Parathyroid adenoma (tissue), 2 donors: ENCODE measurements at regions not wholly inside any gene's neighbourhood (a gene's known extent, or its start where the extent isn't known, plus 50 kb on each side); places are given as distances from the start of the nearest gene placed in this dataset.

Experiments used
- H2AFZ ChIP-seq: fragments of 300-600 bp; sonication (generic); one replicate; pipeline ENCODE4 v1.7.0; 2017; ENCODE audit warnings: antibody characterized with exemption, mild to moderate bottlenecking
- H3K27ac ChIP-seq: fragments of 300-600 bp; sonication (generic); one replicate; pipeline ENCODE4 v1.7.0; 2017
- H3K27me3 ChIP-seq: fragments of 300-600 bp; sonication (generic); one replicate; pipeline ENCODE4 v1.7.0; 2017; ENCODE audit warnings: low read length; ENCODE audit not compliant: control insufficient read depth, insufficient read depth
- H3K36me3 ChIP-seq: fragments of 300-600 bp; sonication (generic); one replicate; pipeline ENCODE4 v1.7.0; 2017; ENCODE audit warnings: low read length; ENCODE audit not compliant: control insufficient read depth, insufficient read depth
- H3K4me1 ChIP-seq: fragments of 300-600 bp; sonication (generic); one replicate; pipeline ENCODE4 v1.7.0; 2017; ENCODE audit warnings: control low read depth
- H3K4me2 ChIP-seq: fragments of 300-600 bp; sonication (generic); one replicate; pipeline ENCODE4 v1.7.0; 2017; ENCODE audit warnings: low read length
- H3K4me3 ChIP-seq: fragments of 300-600 bp; sonication (generic); one replicate; pipeline ENCODE4 v1.7.0; 2017; ENCODE audit warnings: low read depth, low read length
- H3K79me2 ChIP-seq: fragments of 300-600 bp; sonication (generic); one replicate; pipeline ENCODE4 v1.7.0; 2017; ENCODE audit warnings: control low read depth
- H3K9ac ChIP-seq: fragments of 300-600 bp; sonication (generic); one replicate; pipeline ENCODE4 v1.7.0; 2017; ENCODE audit warnings: mild to moderate bottlenecking
- H3K9me3 ChIP-seq: fragments of 300-600 bp; sonication (generic); one replicate; pipeline ENCODE4 v1.7.0; 2017; ENCODE audit warnings: low read length; ENCODE audit not compliant: control insufficient read depth
- TF ChIP-seq, protein P1 (sequence below): fragments of 300-600 bp; sonication (generic); IDR thresholded peaks from one replicate; pipeline ENCODE4 v1.7.0; 2017; ENCODE audit warnings: antibody characterized with exemption, mild to moderate bottlenecking
- donor health status: primary hyperparathyroidism.

DNA sequence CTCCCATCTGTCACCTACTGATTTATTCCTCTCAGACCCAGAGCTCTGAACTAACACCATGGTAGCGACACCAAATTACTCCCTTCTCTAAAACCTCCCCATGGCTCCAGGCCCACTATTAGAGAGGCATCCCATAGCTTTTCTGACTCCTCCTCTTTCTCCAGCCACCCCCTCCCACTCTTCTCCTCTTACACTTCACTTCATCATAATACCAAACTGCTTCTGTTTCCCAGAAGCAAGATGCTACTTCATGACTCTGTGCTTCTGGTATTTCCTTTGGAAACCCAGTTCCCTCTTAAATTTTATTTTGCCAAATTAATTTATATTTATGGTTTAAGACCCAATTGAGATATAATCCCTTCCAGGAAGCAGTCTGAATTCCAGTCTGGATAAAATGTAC lies 465.1 kb upstream of the PDZRN3 start:
- no peaks in the 10 kb centered on the region for H3K9me3 ChIP-seq
- H3K36me3 ChIP-seq: no peaks in the 10 kb centered on the region
- no peak overlapping the region for H3K4me2 ChIP-seq
- no peak overlapping the region for H3K9ac ChIP-seq
- H3K4me1 ChIP-seq: no peaks in the 10 kb centered on the region
- H3K27me3 ChIP-seq: no peaks in the 10 kb centered on the region
- TF ChIP-seq, protein P1, sequence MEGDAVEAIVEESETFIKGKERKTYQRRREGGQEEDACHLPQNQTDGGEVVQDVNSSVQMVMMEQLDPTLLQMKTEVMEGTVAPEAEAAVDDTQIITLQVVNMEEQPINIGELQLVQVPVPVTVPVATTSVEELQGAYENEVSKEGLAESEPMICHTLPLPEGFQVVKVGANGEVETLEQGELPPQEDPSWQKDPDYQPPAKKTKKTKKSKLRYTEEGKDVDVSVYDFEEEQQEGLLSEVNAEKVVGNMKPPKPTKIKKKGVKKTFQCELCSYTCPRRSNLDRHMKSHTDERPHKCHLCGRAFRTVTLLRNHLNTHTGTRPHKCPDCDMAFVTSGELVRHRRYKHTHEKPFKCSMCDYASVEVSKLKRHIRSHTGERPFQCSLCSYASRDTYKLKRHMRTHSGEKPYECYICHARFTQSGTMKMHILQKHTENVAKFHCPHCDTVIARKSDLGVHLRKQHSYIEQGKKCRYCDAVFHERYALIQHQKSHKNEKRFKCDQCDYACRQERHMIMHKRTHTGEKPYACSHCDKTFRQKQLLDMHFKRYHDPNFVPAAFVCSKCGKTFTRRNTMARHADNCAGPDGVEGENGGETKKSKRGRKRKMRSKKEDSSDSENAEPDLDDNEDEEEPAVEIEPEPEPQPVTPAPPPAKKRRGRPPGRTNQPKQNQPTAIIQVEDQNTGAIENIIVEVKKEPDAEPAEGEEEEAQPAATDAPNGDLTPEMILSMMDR: no peak
- no peak overlapping the region for H3K27ac ChIP-seq
- no peaks in the 10 kb centered on the region for H3K79me2 ChIP-seq
- no peak overlapping the region for H2AFZ ChIP-seq
- H3K4me3 ChIP-seq: no peak overlapping the region

DNA sequence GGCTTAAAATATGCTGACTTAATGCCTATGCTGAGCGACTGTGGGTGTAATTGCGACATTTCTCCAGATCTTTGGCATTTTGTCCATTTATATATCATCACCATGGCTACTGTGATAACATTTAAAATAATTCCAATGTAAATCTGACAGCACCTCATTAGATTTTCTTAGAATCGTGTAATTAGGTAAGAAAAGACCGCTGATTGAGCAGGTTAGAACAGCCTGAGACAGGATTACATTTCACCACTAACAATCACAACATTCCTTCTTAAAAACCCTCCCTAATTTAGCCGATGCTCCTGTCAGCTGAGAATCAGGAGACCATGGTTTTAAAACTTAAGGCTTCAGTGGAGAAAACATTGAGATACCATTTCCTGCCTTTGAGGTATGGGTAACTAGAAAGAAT lies 455.3 kb upstream of the PDZRN3 start:
- Histone ChIP-seq H3K4me2 (no peak overlapping the region), H2AFZ (no peak overlapping the region), H3K4me3 (no peak overlapping the region), H3K9me3 (no peaks in the 10 kb centered on the region), H3K27me3 (no peaks in the 10 kb centered on the region), H3K9ac (no peak overlapping the region), H3K4me1 (no peaks in the 10 kb centered on the region), H3K27ac (no peak overlapping the region), H3K36me3 (no peaks in the 10 kb centered on the region), H3K79me2 (no peaks in the 10 kb centered on the region)
- TF ChIP-seq, protein P1: no peak

DNA sequence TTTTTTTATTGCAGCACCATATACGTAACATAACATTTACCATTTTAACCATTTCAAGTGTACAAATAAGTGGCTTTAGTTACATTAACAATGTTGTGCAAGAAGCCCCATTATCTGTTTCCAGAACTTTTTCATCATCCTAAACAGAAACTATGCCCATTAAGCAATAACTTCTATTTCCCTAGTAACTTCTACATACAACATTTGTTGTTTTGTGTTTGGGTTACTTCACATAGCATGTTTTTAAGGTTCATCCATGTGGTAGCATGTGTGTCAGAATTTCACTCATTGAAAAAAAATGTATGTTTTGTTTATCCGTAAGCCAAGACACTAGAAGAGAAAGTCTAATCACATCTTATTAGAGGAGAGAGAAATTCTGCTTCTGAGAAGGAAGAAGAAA lies 450.5 kb upstream of the PDZRN3 start:
- H3K9me3 ChIP-seq: no peaks in the 10 kb centered on the region
- no peaks in the 10 kb centered on the region for H3K79me2 ChIP-seq
- no peak overlapping the region for H3K4me2 ChIP-seq
- H3K4me3 ChIP-seq: no peak overlapping the region
- TF ChIP-seq, protein P1: no peak
- no peak overlapping the region for H3K9ac ChIP-seq
- H3K4me1 ChIP-seq: no peaks in the 10 kb centered on the region
- H2AFZ ChIP-seq: no peak overlapping the region
- H3K27me3 ChIP-seq: no peaks in the 10 kb centered on the region
- H3K36me3 ChIP-seq: no peaks in the 10 kb centered on the region
- no peak overlapping the region for H3K27ac ChIP-seq

DNA sequence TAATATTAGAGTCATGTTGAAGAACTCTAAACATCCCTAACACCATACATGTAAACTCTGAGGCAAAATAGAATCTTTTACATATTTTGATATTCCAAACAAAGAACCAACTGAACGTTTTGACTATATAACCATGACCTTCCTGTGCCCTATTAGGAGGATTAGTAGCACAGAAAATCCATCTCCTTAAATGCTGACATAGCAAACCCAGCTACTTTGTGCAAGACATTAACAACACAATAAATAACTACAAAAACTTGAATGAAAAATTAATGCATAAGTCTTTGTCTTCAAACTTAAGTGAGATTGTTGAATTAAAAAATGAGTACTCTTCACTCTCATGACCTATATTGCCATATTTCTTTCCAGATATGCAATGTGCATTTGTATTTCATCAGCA lies 450.0 kb upstream of the PDZRN3 start:
- H3K4me2 ChIP-seq: no peak overlapping the region
- no peak overlapping the region for H3K27ac ChIP-seq
- H3K4me3 ChIP-seq: no peak overlapping the region
- no peaks in the 10 kb centered on the region for H3K27me3 ChIP-seq
- TF ChIP-seq, protein P1: no peak
- H3K4me1 ChIP-seq: no peaks in the 10 kb centered on the region
- no peaks in the 10 kb centered on the region for H3K36me3 ChIP-seq
- H3K9me3 ChIP-seq: no peaks in the 10 kb centered on the region
- H3K79me2 ChIP-seq: no peaks in the 10 kb centered on the region
- no peak overlapping the region for H2AFZ ChIP-seq
- H3K9ac ChIP-seq: no peak overlapping the region

DNA sequence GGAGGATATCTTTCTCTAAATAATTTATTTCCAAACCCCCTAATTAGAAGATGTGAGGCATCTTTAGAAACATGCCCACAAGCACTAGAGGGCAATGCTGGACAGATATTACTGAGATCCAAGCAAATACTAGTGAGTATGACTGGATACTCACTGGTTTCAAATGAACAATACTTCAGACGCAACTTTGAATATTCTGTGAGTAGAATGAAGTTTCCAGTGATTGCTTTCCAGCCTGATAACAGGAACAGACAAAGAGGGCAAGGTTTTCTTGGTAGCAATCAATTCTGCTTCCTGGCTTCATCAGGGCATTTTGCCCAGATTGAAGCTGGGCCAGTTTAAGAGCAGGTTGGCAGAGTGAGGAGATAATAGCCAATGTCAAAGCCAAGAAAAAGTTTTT lies 442.6 kb upstream of the PDZRN3 start:
- Histone ChIP-seq H3K4me2 (no peak overlapping the region), H2AFZ (no peak overlapping the region), H3K79me2 (no peaks in the 10 kb centered on the region), H3K27ac (no peak overlapping the region), H3K9ac (no peak overlapping the region), H3K4me3 (no peak overlapping the region), H3K27me3 (no peaks in the 10 kb centered on the region), H3K36me3 (no peaks in the 10 kb centered on the region), H3K4me1 (no peaks in the 10 kb centered on the region), H3K9me3 (no peaks in the 10 kb centered on the region)
- TF ChIP-seq, protein P1: no peak
